NT2/D1 (cell line): ENCODE measurements at regions not wholly inside any gene's neighbourhood (a gene's known extent, or its start where the extent isn't known, plus 50 kb on each side); places are given as distances from the start of the nearest gene placed in this dataset.

Experiments
- SUZ12 ChIP-seq: IDR thresholded peaks from 2 replicates; pipeline ENCODE4 v1.6.1; 2011; ENCODE audit not compliant: insufficient read length, insufficient read depth; ENCODE audit errors: extremely low read depth
- YY1 ChIP-seq: IDR thresholded peaks from 2 replicates; pipeline ENCODE4 v1.6.1; 2011; ENCODE audit not compliant: insufficient read length, insufficient read depth
- ZNF274 ChIP-seq: IDR thresholded peaks from 2 replicates; pipeline ENCODE4 v1.6.1; 2011; ENCODE audit warnings: mild to moderate bottlenecking, low read depth, low read length

DNA sequence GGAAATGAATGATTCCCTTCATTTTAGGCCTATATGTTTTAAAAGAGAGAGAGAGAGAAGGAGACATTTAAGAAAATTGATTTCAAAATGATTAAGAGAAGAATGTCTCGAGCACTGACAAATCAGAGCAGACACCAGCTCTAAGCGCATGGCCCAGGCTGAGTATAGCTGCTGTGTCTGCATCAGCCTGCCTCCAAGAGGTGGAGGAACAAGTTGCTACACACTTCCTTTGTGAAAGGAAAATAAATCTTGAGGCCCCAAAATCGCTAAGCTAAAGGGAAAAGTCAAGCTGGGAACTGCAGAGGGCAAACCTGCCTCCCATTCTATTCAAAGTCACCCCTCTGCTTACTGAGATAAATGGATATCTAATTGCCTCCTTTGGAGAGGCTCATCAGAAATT, 728.7 kb upstream of the TMEM132C start:
- no peak for TF ChIP-seq YY1
- TF ChIP-seq ZNF274, result no peak
- no peak for TF ChIP-seq SUZ12
